Right lobe of liver (tissue), 6 donors: ENCODE measurements at regions not wholly inside any gene's neighbourhood (a gene's known extent, or its start where the extent isn't known, plus 50 kb on each side); places are given as distances from the start of the nearest gene placed in this dataset.

Experiments
- ATAC-seq, 4 donors: fragments of 200-7000 bp; cut with Tn5 transposase; one replicate each; pipeline ENCODE4 v1.9.1; 2020; ENCODE audit warnings: mild to moderate bottlenecking in 4 of 4, moderate library complexity in 4 of 4
- DNase-seq, 3 donors: peaks; one replicate each; pipeline ENCODE4 v3.0.0-alpha.2; 2020
- H3K27ac ChIP-seq, 3 donors: fragments of 200-600 bp; one replicate each; pipeline ENCODE4 v1.8.0; 2022
- H3K27me3 ChIP-seq, 2 donors: fragments of 200-600 bp; one replicate each; pipeline ENCODE4 v1.8.0; 2022
- H3K36me3 ChIP-seq, 4 donors: fragments of 200-600 bp; sonication (generic) in 1 of 4; one replicate each; pipeline versions ENCODE4 v1.5.1 to v1.8.0; 2017 to 2022; ENCODE audit warnings: control low read depth in 1 of 4
- H3K4me1 ChIP-seq, 4 donors: fragments of 200-600 bp; sonication (generic) in 1 of 4; one replicate each; pipeline versions ENCODE4 v1.5.1 to v1.8.0; 2017 to 2022; ENCODE audit warnings: control low read depth in 1 of 4
- H3K4me3 ChIP-seq, 3 donors: fragments of 200-600 bp; one replicate each; pipeline ENCODE4 v1.8.0; 2022
- H3K9me3 ChIP-seq, 4 donors: fragments of 200-600 bp; sonication (generic) in 1 of 4; one replicate each; pipeline versions ENCODE4 v1.5.1 to v1.8.0; 2017 to 2022; ENCODE audit warnings: control low read depth in 1 of 4
- CTCF ChIP-seq, 4 donors: fragments of 200-600 bp in 3 of 4; fragments of 450-650 bp in 1 of 4; IDR thresholded peaks; one replicate each; pipeline versions ENCODE4 v1.5.1 to v1.8.0; 2016 to 2022; ENCODE audit warnings: antibody characterized with exemption in 4 of 4, mild to moderate bottlenecking in 2 of 4
- POLR2A ChIP-seq: fragments of 450-650 bp; IDR thresholded peaks from one replicate; pipeline ENCODE4 v1.6.1; 2017; ENCODE audit warnings: antibody characterized with exemption, mild to moderate bottlenecking
- WGBS: methylation state at CpG from one replicate; pipeline ENCODE4 v1.1.6; 2018; ENCODE audit warnings: low coverage, low lambda C conversion rate; ENCODE audit not compliant: insufficient coverage; ENCODE audit errors: missing lambda C conversion rate; 5-methylcytosine and 5-hydroxymethylcytosine counted together
- intact Hi-C, 2 donors: fragments of 100-400 bp; cut with DNase I; formaldehyde crosslinking; loops; one replicate each; pipeline versions ENCODE4 v1.11.2 to v1.14.1; 2022
- donor health status: DM: no; HTN: yes; CAD: no.
- donor health status: DM: no; HTN: no; CAD: no.
- donor health status: DM: no; HTN: no; CAD: no.
- donor health status: DM: no; HTN: yes; CAD: no.
- donor health status: DM: no; HTN: yes; CAD: no.

GRCh38 chr16:54870151-54870550, 60.5 kb upstream of the IRX5 start:
- H3K4me1 ChIP-seq: no peaks in the 10 kb centered on the region
- ATAC-seq (no peak), DNase-seq (no peak)
- TF ChIP-seq POLR2A (no peak), CTCF (IDR thresholded peaks at IDR 0.05) (no peak)
- H3K27ac ChIP-seq: no peak overlapping the region
- no peaks in the 10 kb centered on the region for H3K9me3 ChIP-seq
- intact Hi-C loops: no loop called here
- 56% methylated on average over 2 of the region's 2 CpGs for WGBS
- no peaks in the 10 kb centered on the region for H3K36me3 ChIP-seq
- H3K4me3 ChIP-seq: no peak overlapping the region
- no peaks in the 10 kb centered on the region for H3K27me3 ChIP-seq

- intact Hi-C loops: no loop called here
- 70% methylated on average over 4 of the region's 4 CpGs for WGBS
- Histone ChIP-seq H3K9me3 (no peaks in the 10 kb centered on the region), H3K27ac (no peak overlapping the region), H3K36me3 (no peaks in the 10 kb centered on the region), H3K27me3 (no peaks in the 10 kb centered on the region), H3K4me1 (no peaks in the 10 kb centered on the region), H3K4me3 (no peak overlapping the region)
- TF ChIP-seq POLR2A (no peak), CTCF (IDR thresholded peaks at IDR 0.05) (no peak)
- DNase-seq (no peak), ATAC-seq (no peak)
Observed at GRCh38 chr16:54867302-54867832, 63.3 kb upstream of the IRX5 start.

- TF ChIP-seq CTCF (IDR thresholded peaks at IDR 0.05) (no peak), POLR2A (no peak)
- DNase-seq (no peak), ATAC-seq (no peak)
- H3K9me3 ChIP-seq: no peaks in the 10 kb centered on the region
- H3K27me3 ChIP-seq: no peaks in the 10 kb centered on the region
- H3K27ac ChIP-seq: no peak overlapping the region
- H3K36me3 ChIP-seq: no peaks in the 10 kb centered on the region
- WGBS: 31% methylated on average over 9 of the region's 9 CpGs
- intact Hi-C loops: no loop called here
- H3K4me3 ChIP-seq: no peak overlapping the region
- H3K4me1 ChIP-seq: no peaks in the 10 kb centered on the region
Observed at GRCh38 chr16:54862529-54862928, 68.1 kb upstream of the IRX5 start.

- Histone ChIP-seq H3K9me3 (no peaks in the 10 kb centered on the region), H3K27me3 (no peaks in the 10 kb centered on the region), H3K27ac (no peak overlapping the region), H3K4me3 (no peak overlapping the region), H3K4me1 (no peaks in the 10 kb centered on the region), H3K36me3 (no peaks in the 10 kb centered on the region)
- WGBS: 91% methylated on average over 2 of the region's 2 CpGs
- ATAC-seq: no peak
- intact Hi-C loops: no loop called here
- no peak for TF ChIP-seq POLR2A
- no peak for TF ChIP-seq CTCF (IDR thresholded peaks at IDR 0.05)
- DNase-seq: no peak
Observed at GRCh38 chr16:54856871-54857270, 73.8 kb upstream of the IRX5 start.

GRCh38 chr16:54847609-54848008, 83.1 kb upstream of the IRX5 start:
- Histone ChIP-seq H3K36me3 (no peaks in the 10 kb centered on the region), H3K27me3 (no peaks in the 10 kb centered on the region), H3K4me1 (peaks cover 0 to 8% (median 0%) of the 10 kb centered on the region in 4 donors), H3K27ac (no peak overlapping the region), H3K9me3 (peaks cover 0 to 5% (median 0%) of the 10 kb centered on the region in 4 donors), H3K4me3 (no peak overlapping the region)
- peak in 1 of 4 donors; percentile 72 for ATAC-seq
- intact Hi-C loops: no loop called here
- TF ChIP-seq POLR2A: no peak
- TF ChIP-seq CTCF (IDR thresholded peaks at IDR 0.05): no peak
- no peak for DNase-seq
- WGBS: 24% methylated on average over 2 of the region's 2 CpGs
